Neural cell (in vitro differentiated cells): ENCODE measurements at regions not wholly inside any gene's neighbourhood (a gene's known extent, or its start where the extent isn't known, plus 50 kb on each side); places are given as distances from the start of the nearest gene placed in this dataset.

ENCODE experiments used
- CTCF ChIP-seq: fragments of 450-650 bp; IDR thresholded peaks from 2 replicates; pipeline ENCODE4 v1.5.1; 2014; ENCODE audit warnings: antibody characterized with exemption, mild to moderate bottlenecking, moderate library complexity; ENCODE audit not compliant: poor library complexity, severe bottlenecking
- MXI1 ChIP-seq: fragments of 450-650 bp; conservative IDR thresholded peaks from 2 replicates; pipeline ENCODE4 v1.6.1; 2014; ENCODE audit warnings: antibody characterized with exemption, mild to moderate bottlenecking; ENCODE audit not compliant: poor library complexity, severe bottlenecking
- POLR2AphosphoS5 ChIP-seq: IDR thresholded peaks from 2 replicates; pipeline ENCODE4 v1.6.1; 2012
- REST ChIP-seq: IDR thresholded peaks from 2 replicates; pipeline ENCODE4 v1.6.1; 2012; ENCODE audit warnings: borderline replicate concordance

GRCh38 chr6:144986271-144986670, 701.1 kb downstream of the UTRN start:
- no peak for TF ChIP-seq CTCF
- TF ChIP-seq REST: no peak
- TF ChIP-seq POLR2AphosphoS5: no peak
- no peak for TF ChIP-seq MXI1
